ENCODE measurements at regions not wholly inside any gene's neighbourhood (a gene's known extent, or its start where the extent isn't known, plus 50 kb on each side); places are given as distances from the start of the nearest gene placed in this dataset.
"Not testable (repeated sequence)": the region's sequence is repeated elsewhere in the genome, so short reads cannot be mapped to it uniquely, and the experiment has no call there.

DNA sequence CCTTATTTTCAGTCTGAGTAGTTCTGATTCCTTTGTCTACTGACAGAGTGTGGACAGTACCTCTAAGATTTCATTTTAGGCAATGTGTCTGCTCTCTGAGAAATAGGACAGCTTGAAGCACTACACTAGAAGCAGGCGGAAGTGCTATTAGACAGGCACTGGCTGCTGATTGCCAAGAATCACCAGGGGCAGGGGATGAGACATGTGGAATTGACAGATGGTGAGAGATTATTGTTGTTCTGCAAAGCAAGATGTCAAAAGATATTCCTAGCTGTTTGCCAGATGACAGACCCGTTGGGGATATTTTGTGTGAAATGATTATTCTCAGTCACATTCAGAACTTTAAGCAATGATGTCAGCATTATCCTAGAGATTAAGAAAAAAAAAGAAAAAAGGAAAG is 323.3 kb downstream of the ANKRD30B start:
- H3K27me3 Mint-ChIP-seq, H3K9me3 Mint-ChIP-seq, H3K4me1 Mint-ChIP-seq, H3K36me3 Mint-ChIP-seq, H3K4me3 Mint-ChIP-seq, H3K27ac Mint-ChIP-seq: not testable (repeated sequence)
